Ascending aorta (tissue), 2 donors: ENCODE measurements at regions not wholly inside any gene's neighbourhood (a gene's known extent, or its start where the extent isn't known, plus 50 kb on each side); places are given as distances from the start of the nearest gene placed in this dataset.

ENCODE experiments used
- DNase-seq, 2 donors: peaks; one replicate each; pipeline ENCODE4 v3.0.0-alpha.2; 2019; ENCODE audit warnings: low spot score in 2 of 2
- H3K27ac ChIP-seq, 2 donors: fragments of 200-600 bp; sonication (generic); one replicate each; pipeline ENCODE4 v1.5.1; 2016 to 2017; ENCODE audit warnings: mild to moderate bottlenecking in 1 of 2
- H3K27me3 ChIP-seq: fragments of 200-600 bp; sonication (generic); one replicate; pipeline ENCODE4 v1.5.1; 2017
- H3K36me3 ChIP-seq, 2 donors: fragments of 200-600 bp; sonication (generic); one replicate each; pipeline ENCODE4 v1.5.1; 2016
- H3K4me1 ChIP-seq, 2 donors: fragments of 200-600 bp; sonication (generic); one replicate each; pipeline ENCODE4 v1.5.1; 2016 to 2017; ENCODE audit warnings: mild to moderate bottlenecking in 1 of 2
- H3K4me3 ChIP-seq, 2 donors: fragments of 200-600 bp; sonication (generic); one replicate each; pipeline ENCODE4 v1.5.1; 2016 to 2017; ENCODE audit warnings: mild to moderate bottlenecking in 1 of 2
- H3K9me3 ChIP-seq, 2 donors: fragments of 200-600 bp; sonication (generic); one replicate each; pipeline ENCODE4 v1.5.1; 2016
- intact Hi-C: fragments of 100-400 bp; cut with DNase I; formaldehyde crosslinking; loops from one replicate; pipeline ENCODE4 v1.15.1; 2023
- TF ChIP-seq, protein P1 (sequence below), 3 experiments: fragments of 200-600 bp in 2 of 3; fragments of 450-650 bp in 1 of 3; sonication (generic) in 2 of 3; IDR thresholded peaks; one replicate each; pipeline ENCODE4 v1.5.1; 2016 to 2019; ENCODE audit warnings: antibody characterized with exemption in 3 of 3, mild to moderate bottlenecking in 1 of 3, moderate library complexity in 1 of 3

DNA sequence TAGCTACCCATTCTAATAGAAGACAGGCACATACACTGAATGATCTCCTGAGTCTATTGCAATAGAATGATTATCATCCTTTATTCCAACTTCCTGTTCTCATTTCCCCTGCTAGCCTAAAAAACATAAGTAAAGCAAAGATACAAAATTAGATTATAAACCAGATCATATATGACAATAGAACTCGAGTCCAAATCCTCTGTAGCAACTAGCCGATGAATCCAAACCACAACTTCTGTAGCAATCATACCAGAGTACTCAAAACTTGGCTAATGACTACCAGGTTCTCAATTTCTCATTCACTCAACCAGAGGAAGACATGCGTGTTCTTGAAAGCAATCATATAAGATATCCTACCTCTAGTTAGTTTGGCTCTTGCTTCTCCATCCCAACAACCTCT lies 622.1 kb downstream of the PSAT1 start:
- H3K27me3 ChIP-seq: no peaks in the 10 kb centered on the region
- DNase-seq: no peak
- no peaks in the 10 kb centered on the region for H3K4me1 ChIP-seq
- no peak overlapping the region for H3K27ac ChIP-seq
- TF ChIP-seq, protein P1, sequence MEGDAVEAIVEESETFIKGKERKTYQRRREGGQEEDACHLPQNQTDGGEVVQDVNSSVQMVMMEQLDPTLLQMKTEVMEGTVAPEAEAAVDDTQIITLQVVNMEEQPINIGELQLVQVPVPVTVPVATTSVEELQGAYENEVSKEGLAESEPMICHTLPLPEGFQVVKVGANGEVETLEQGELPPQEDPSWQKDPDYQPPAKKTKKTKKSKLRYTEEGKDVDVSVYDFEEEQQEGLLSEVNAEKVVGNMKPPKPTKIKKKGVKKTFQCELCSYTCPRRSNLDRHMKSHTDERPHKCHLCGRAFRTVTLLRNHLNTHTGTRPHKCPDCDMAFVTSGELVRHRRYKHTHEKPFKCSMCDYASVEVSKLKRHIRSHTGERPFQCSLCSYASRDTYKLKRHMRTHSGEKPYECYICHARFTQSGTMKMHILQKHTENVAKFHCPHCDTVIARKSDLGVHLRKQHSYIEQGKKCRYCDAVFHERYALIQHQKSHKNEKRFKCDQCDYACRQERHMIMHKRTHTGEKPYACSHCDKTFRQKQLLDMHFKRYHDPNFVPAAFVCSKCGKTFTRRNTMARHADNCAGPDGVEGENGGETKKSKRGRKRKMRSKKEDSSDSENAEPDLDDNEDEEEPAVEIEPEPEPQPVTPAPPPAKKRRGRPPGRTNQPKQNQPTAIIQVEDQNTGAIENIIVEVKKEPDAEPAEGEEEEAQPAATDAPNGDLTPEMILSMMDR (IDR thresholded peaks at IDR 0.05): no peak
- H3K4me3 ChIP-seq: no peak overlapping the region
- no peaks in the 10 kb centered on the region for H3K36me3 ChIP-seq
- no peaks in the 10 kb centered on the region for H3K9me3 ChIP-seq
- intact Hi-C loops: no loop called here

DNA sequence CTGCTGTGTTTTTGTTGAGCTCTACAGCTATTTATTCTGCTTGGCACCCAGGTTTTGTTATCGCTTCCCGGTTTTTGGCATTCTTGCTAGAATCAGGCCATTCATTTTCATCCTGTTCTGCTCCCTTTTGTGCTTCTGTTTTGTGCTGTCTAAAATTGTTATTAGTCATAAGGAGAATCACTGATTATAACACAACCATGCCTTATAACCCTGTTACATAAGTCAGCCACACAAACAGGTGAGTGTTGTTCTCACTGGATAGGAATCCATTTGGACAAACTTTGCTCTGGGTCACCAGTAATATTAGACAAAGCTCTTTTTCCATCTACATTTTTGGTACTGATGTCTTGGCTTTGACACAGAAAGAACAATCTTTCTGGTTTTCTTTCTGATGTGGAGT lies 622.8 kb downstream of the PSAT1 start:
- Histone ChIP-seq H3K27ac (no peak overlapping the region), H3K36me3 (no peaks in the 10 kb centered on the region), H3K27me3 (no peaks in the 10 kb centered on the region), H3K4me1 (no peaks in the 10 kb centered on the region), H3K9me3 (no peaks in the 10 kb centered on the region), H3K4me3 (no peak overlapping the region)
- DNase-seq: no peak
- TF ChIP-seq, protein P1 (IDR thresholded peaks at IDR 0.05): no peak
- intact Hi-C loops: no loop called here

DNA sequence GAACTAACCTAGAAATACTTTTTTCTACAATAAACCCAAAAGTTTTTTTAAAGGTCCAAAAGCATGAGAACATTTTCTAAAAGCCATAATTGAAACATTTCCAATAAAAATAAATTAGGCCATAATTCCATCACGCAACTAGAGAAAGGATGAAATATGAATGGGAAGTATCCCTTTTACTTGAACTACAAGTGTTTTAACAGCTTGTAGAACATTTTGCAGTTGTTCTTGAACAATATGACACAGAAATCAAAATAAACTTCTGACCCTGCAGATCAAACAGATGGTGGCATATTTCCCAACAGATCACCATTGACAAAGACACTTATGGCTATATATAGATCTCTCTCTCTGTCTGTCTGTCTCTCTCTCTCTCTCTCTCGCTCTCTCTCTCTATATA lies 624.4 kb downstream of the PSAT1 start:
- intact Hi-C loops: no loop called here
- Histone ChIP-seq H3K9me3 (no peaks in the 10 kb centered on the region), H3K4me3 (no peak overlapping the region), H3K4me1 (no peaks in the 10 kb centered on the region), H3K27me3 (no peaks in the 10 kb centered on the region), H3K36me3 (no peaks in the 10 kb centered on the region), H3K27ac (no peak overlapping the region)
- DNase-seq: no peak
- TF ChIP-seq, protein P1 (IDR thresholded peaks at IDR 0.05): no peak

DNA sequence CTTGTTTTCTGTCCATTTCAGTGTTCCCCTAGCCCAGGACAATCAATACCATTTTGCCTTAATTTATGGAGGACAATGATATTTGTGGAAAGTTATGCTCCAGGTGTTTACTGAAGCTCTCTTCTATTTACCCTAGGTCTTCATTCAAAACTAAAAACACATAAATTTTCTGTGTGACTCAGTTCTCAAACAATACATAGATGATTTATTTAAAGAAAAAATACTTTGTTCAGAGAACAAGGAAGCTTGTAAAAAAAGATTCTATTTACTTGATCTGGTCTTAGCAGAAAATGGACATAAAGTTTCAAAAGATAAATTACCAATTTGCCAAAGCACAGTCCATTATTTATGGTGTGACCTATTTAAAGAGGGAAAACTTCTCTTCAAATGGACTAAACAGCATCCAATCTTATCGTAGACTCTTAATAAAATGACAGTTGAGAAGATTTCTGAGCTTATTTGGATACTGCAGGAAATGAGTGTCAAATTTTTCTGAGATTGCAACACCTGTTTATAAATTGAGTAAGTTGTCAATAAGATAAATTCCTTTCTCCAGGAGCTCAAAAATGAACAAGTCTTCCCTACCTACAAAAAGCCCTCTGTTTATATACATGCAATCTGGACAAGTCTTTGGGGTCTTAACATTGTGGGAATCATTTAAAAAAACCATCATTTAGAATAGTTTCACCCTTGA lies 627.2 kb downstream of the PSAT1 start:
- TF ChIP-seq, protein P1 (IDR thresholded peaks at IDR 0.05): no peak
- Histone ChIP-seq H3K4me1 (no peaks in the 10 kb centered on the region), H3K27me3 (no peaks in the 10 kb centered on the region), H3K9me3 (no peaks in the 10 kb centered on the region), H3K27ac (no peak overlapping the region), H3K36me3 (no peaks in the 10 kb centered on the region), H3K4me3 (no peak overlapping the region)
- intact Hi-C loops: no loop called here
- no peak for DNase-seq

DNA sequence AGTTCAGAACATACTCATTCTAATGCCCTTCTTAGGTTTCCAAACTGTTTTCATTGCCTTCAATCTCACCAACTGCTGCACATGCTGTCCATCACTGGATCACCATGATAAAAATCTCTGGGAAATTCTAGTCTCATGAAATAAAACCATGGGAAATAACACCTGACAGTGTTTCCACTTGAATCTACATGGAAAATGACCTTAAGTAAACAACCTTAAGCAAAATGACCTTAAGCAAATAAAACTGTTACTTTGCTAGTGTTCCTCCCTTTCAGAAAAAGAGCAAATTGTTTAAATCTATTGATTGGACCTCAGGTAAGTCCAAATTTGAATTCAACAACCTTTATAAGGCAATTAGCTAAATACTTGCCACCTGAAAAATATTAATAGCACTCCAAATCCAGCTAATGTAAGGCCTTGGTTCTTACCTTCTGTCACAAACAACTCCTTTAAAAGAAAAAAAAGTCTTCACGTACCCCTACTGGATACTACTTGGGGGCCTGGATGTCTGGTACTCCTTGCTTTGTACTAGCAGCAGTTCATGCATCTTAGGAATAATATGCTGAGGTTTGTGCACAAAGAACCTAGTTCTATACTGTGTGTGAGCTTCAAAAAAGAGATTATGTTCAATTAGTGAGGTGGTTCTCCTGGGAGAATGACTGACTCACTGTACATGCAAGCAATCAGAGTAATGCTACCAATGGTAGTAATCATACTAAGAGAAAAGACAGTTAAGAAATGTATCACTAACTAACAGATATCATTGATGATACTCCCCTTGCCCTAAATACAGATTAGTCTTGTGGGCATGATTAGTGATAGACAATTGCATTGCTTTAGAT lies 630.4 kb downstream of the PSAT1 start:
- TF ChIP-seq, protein P1 (IDR thresholded peaks at IDR 0.05): no peak
- intact Hi-C loops: no loop called here
- no peak for DNase-seq

More for the DNA sequence above, 630.4 kb downstream of the PSAT1 start:
- H3K9me3 ChIP-seq: no peaks in the 10 kb centered on the region
- H3K4me3 ChIP-seq: no peak overlapping the region
- no peaks in the 10 kb centered on the region for H3K36me3 ChIP-seq
- no peaks in the 10 kb centered on the region for H3K4me1 ChIP-seq
- no peaks in the 10 kb centered on the region for H3K27me3 ChIP-seq
- no peak overlapping the region for H3K27ac ChIP-seq
